Gastrocnemius medialis (tissue), 4 donors: ENCODE measurements at regions not wholly inside any gene's neighbourhood (a gene's known extent, or its start where the extent isn't known, plus 50 kb on each side); places are given as distances from the start of the nearest gene placed in this dataset.

Experiments used
- POLR2A ChIP-seq, 2 donors: fragments of 450-650 bp; IDR thresholded peaks; one replicate each; pipeline ENCODE4 v1.6.1; 2017; ENCODE audit warnings: antibody characterized with exemption in 2 of 2, mild to moderate bottlenecking in 2 of 2, moderate library complexity in 2 of 2
- TF ChIP-seq, protein P1 (sequence below), 5 experiments: fragments of 450-650 bp in 3 of 5; fragments of 200-600 bp in 2 of 5; sonication (generic) in 2 of 5; IDR thresholded peaks in 4 of 5; conservative IDR thresholded peaks in 1 of 5; 1 replicate in 4 of 5; 2 replicates in 1 of 5; pipeline ENCODE4 v1.5.1; 2016 to 2019; ENCODE audit warnings: antibody characterized with exemption in 5 of 5, mild to moderate bottlenecking in 3 of 5, moderate library complexity in 3 of 5

DNA sequence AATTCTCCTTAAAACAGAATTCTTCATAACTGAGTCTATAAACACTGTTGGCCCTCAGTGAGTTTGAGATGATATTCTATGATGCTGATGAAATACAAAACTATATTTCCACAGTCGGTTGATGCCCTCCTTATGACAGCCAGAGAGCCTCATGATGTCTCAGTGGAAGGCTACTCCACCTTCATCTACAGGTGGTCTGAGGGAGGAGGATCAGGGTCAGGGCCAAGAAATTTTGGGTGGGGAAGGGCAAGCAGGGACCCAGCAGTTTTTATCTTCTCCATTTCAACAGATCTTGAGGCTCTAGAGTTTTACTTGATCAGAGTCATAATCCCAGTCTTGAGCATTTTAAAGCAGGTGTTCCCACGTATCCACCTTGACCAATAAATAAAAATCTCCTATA is 90.8 kb downstream of the CCDC71L start:
- TF ChIP-seq, protein P1, sequence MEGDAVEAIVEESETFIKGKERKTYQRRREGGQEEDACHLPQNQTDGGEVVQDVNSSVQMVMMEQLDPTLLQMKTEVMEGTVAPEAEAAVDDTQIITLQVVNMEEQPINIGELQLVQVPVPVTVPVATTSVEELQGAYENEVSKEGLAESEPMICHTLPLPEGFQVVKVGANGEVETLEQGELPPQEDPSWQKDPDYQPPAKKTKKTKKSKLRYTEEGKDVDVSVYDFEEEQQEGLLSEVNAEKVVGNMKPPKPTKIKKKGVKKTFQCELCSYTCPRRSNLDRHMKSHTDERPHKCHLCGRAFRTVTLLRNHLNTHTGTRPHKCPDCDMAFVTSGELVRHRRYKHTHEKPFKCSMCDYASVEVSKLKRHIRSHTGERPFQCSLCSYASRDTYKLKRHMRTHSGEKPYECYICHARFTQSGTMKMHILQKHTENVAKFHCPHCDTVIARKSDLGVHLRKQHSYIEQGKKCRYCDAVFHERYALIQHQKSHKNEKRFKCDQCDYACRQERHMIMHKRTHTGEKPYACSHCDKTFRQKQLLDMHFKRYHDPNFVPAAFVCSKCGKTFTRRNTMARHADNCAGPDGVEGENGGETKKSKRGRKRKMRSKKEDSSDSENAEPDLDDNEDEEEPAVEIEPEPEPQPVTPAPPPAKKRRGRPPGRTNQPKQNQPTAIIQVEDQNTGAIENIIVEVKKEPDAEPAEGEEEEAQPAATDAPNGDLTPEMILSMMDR (IDR thresholded peaks at IDR 0.05 in 4 of 5, conservative IDR thresholded peaks at IDR 0.05 in 1 of 5): no peak
- TF ChIP-seq POLR2A (IDR thresholded peaks at IDR 0.05): no peak
